ENCODE measurements at regions not wholly inside any gene's neighbourhood (a gene's known extent, or its start where the extent isn't known, plus 50 kb on each side); places are given as distances from the start of the nearest gene placed in this dataset.

GRCh38 chr22:49709464-49709863 lies 118.2 kb downstream of the BRD1 start:
- TF ChIP-seq CTCF (IDR thresholded peaks at IDR 0.05) = no peak
- no peak for TF ChIP-seq POLR2A (IDR thresholded peaks at IDR 0.05)

Data from esophagus squamous epithelium (tissue), 4 donors.